ENCODE measurements at regions not wholly inside any gene's neighbourhood (a gene's known extent, or its start where the extent isn't known, plus 50 kb on each side); places are given as distances from the start of the nearest gene placed in this dataset.

DNA sequence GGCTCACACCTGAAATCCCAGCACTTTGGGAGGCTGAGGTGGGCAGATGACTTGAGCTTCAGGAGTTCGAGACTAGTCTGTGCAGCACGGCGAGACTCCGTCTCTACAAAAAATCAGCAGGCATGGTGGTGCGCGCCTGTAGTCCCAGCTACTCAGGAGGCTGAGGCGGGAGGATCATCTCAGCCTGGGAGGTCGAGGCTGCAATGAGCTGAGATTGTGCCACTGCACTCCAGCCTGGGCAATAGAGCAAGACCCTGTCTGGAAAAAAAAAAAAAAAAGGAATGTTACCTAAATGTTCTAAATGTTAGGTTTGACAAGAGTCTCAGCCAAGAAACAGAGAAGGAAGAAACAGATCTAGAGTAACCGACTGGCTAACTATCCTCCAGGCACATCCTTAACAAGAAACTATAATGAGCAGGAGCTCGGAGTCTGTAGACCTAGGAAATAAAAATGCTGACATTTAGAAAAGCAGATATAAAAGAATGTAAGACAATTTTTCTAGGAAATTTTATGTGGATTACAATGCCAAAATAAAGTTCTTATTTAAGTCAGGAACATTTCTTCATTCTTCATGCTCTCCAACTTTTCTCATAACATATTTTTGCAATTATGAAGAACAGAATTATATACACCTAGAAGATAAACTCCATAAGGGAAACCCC, 166.6 kb upstream of the TBCA start:
- TF ChIP-seq CHD2 (IDR thresholded peaks at IDR 0.05; ENCODE audit: low read length, partially characterized antibody) (no peak), EZH2phosphoT487 (IDR thresholded peaks at IDR 0.05; ENCODE audit: borderline replicate concordance, low read depth) (no peak), RXRA (IDR thresholded peaks at IDR 0.05; ENCODE audit: borderline replicate concordance, low read depth) (no peak), ELF1 (IDR thresholded peaks at IDR 0.05) (no peak), TAF1 (IDR thresholded peaks at IDR 0.05; ENCODE audit: borderline replicate concordance, low read depth, low read length) (no peak), TEAD4 (IDR thresholded peaks at IDR 0.05; ENCODE audit: borderline replicate concordance, insufficient read depth) (no peak)
- TF ChIP-seq, protein P1, sequence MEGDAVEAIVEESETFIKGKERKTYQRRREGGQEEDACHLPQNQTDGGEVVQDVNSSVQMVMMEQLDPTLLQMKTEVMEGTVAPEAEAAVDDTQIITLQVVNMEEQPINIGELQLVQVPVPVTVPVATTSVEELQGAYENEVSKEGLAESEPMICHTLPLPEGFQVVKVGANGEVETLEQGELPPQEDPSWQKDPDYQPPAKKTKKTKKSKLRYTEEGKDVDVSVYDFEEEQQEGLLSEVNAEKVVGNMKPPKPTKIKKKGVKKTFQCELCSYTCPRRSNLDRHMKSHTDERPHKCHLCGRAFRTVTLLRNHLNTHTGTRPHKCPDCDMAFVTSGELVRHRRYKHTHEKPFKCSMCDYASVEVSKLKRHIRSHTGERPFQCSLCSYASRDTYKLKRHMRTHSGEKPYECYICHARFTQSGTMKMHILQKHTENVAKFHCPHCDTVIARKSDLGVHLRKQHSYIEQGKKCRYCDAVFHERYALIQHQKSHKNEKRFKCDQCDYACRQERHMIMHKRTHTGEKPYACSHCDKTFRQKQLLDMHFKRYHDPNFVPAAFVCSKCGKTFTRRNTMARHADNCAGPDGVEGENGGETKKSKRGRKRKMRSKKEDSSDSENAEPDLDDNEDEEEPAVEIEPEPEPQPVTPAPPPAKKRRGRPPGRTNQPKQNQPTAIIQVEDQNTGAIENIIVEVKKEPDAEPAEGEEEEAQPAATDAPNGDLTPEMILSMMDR (IDR thresholded peaks at IDR 0.05), result no peak
- TF ChIP-seq, protein P2, sequence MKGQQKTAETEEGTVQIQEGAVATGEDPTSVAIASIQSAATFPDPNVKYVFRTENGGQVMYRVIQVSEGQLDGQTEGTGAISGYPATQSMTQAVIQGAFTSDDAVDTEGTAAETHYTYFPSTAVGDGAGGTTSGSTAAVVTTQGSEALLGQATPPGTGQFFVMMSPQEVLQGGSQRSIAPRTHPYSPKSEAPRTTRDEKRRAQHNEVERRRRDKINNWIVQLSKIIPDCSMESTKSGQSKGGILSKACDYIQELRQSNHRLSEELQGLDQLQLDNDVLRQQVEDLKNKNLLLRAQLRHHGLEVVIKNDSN (IDR thresholded peaks at IDR 0.05; ENCODE audit: borderline replicate concordance, low read depth), result no peak
- TF ChIP-seq, protein P3, sequence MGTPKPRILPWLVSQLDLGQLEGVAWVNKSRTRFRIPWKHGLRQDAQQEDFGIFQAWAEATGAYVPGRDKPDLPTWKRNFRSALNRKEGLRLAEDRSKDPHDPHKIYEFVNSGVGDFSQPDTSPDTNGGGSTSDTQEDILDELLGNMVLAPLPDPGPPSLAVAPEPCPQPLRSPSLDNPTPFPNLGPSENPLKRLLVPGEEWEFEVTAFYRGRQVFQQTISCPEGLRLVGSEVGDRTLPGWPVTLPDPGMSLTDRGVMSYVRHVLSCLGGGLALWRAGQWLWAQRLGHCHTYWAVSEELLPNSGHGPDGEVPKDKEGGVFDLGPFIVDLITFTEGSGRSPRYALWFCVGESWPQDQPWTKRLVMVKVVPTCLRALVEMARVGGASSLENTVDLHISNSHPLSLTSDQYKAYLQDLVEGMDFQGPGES (IDR thresholded peaks at IDR 0.05; ENCODE audit: low read depth, low read length), result no peak
- TF ChIP-seq, protein P4, sequence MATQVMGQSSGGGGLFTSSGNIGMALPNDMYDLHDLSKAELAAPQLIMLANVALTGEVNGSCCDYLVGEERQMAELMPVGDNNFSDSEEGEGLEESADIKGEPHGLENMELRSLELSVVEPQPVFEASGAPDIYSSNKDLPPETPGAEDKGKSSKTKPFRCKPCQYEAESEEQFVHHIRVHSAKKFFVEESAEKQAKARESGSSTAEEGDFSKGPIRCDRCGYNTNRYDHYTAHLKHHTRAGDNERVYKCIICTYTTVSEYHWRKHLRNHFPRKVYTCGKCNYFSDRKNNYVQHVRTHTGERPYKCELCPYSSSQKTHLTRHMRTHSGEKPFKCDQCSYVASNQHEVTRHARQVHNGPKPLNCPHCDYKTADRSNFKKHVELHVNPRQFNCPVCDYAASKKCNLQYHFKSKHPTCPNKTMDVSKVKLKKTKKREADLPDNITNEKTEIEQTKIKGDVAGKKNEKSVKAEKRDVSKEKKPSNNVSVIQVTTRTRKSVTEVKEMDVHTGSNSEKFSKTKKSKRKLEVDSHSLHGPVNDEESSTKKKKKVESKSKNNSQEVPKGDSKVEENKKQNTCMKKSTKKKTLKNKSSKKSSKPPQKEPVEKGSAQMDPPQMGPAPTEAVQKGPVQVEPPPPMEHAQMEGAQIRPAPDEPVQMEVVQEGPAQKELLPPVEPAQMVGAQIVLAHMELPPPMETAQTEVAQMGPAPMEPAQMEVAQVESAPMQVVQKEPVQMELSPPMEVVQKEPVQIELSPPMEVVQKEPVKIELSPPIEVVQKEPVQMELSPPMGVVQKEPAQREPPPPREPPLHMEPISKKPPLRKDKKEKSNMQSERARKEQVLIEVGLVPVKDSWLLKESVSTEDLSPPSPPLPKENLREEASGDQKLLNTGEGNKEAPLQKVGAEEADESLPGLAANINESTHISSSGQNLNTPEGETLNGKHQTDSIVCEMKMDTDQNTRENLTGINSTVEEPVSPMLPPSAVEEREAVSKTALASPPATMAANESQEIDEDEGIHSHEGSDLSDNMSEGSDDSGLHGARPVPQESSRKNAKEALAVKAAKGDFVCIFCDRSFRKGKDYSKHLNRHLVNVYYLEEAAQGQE (IDR thresholded peaks at IDR 0.05; ENCODE audit: low read depth, low read length), result no peak
- TF ChIP-seq, protein P5, sequence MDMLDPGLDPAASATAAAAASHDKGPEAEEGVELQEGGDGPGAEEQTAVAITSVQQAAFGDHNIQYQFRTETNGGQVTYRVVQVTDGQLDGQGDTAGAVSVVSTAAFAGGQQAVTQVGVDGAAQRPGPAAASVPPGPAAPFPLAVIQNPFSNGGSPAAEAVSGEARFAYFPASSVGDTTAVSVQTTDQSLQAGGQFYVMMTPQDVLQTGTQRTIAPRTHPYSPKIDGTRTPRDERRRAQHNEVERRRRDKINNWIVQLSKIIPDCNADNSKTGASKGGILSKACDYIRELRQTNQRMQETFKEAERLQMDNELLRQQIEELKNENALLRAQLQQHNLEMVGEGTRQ (IDR thresholded peaks at IDR 0.05; ENCODE audit: borderline replicate concordance, low read depth, low read length), result no peak
- TF ChIP-seq, protein P6, sequence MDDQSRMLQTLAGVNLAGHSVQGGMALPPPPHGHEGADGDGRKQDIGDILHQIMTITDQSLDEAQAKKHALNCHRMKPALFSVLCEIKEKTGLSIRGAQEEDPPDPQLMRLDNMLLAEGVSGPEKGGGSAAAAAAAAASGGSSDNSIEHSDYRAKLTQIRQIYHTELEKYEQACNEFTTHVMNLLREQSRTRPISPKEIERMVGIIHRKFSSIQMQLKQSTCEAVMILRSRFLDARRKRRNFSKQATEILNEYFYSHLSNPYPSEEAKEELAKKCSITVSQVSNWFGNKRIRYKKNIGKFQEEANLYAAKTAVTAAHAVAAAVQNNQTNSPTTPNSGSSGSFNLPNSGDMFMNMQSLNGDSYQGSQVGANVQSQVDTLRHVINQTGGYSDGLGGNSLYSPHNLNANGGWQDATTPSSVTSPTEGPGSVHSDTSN (IDR thresholded peaks at IDR 0.05), result no peak
